Epithelial cell of esophagus (primary cell): ENCODE measurements at regions not wholly inside any gene's neighbourhood (a gene's known extent, or its start where the extent isn't known, plus 50 kb on each side); places are given as distances from the start of the nearest gene placed in this dataset.

ENCODE experiments used
- DNase-seq: peaks from one replicate; pipeline ENCODE4 v3.0.0; 2010; ENCODE audit warnings: low read depth
- H3K4me3 ChIP-seq: 2 replicates; pipeline ENCODE4 v1.5.1; 2011; ENCODE audit warnings: mild to moderate bottlenecking, low read length, control low read depth
- TF ChIP-seq, protein P1 (sequence below): IDR thresholded peaks from 2 replicates; pipeline ENCODE4 v1.5.1; 2011; ENCODE audit warnings: low read depth, mild to moderate bottlenecking, low read length, control low read depth, inconsistent platforms; ENCODE audit not compliant: insufficient read depth; ENCODE audit errors: missing control alignments

GRCh38 chr20:48471176-48471575 lies 356.6 kb downstream of the PREX1 start:
- TF ChIP-seq, protein P1, sequence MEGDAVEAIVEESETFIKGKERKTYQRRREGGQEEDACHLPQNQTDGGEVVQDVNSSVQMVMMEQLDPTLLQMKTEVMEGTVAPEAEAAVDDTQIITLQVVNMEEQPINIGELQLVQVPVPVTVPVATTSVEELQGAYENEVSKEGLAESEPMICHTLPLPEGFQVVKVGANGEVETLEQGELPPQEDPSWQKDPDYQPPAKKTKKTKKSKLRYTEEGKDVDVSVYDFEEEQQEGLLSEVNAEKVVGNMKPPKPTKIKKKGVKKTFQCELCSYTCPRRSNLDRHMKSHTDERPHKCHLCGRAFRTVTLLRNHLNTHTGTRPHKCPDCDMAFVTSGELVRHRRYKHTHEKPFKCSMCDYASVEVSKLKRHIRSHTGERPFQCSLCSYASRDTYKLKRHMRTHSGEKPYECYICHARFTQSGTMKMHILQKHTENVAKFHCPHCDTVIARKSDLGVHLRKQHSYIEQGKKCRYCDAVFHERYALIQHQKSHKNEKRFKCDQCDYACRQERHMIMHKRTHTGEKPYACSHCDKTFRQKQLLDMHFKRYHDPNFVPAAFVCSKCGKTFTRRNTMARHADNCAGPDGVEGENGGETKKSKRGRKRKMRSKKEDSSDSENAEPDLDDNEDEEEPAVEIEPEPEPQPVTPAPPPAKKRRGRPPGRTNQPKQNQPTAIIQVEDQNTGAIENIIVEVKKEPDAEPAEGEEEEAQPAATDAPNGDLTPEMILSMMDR, result no peak
- no peak overlapping the region for H3K4me3 ChIP-seq
- DNase-seq, result no peak

DNA sequence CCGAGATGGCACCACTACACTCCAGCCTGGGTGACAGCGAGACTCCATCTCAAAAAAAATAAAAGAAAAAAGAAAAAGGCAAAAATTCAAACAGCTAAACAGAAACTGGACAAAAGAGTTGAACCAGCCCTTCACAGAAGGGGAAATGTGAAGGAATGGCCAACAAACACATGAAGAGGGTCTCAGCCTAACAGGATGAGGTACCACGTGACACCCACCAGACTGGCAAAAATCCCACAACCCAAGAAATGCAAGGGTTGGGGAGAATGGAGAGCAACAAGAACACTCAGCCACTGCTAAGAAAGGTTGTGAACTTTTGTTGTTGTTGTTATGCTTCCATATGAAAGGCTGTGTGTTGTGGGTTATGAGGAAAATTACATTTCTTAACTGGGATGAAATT lies 357.7 kb downstream of the PREX1 start:
- TF ChIP-seq, protein P1, result no peak
- DNase-seq, result no peak
- no peak overlapping the region for H3K4me3 ChIP-seq

DNA sequence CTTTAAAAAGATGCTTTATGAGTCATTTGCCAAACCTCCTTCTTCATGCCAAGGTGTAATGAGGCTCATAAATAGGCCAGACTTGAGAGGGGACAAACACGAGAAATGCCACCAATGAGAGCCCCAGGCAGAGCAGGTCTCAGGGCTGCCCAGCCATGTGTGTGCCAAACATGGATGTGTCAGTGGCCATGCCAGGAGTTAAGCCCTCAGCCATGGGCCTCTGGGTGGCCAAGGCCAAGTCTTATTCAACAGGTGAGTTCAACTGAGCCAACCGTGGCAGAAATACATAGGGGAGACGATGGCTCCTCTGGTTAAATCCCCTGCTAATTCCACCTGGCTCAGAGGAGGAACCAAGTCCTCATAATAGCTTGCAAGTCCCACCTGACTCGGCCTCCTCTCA lies 358.8 kb downstream of the PREX1 start:
- TF ChIP-seq, protein P1, result no peak
- H3K4me3 ChIP-seq, result no peak overlapping the region
- DNase-seq, result no peak

DNA sequence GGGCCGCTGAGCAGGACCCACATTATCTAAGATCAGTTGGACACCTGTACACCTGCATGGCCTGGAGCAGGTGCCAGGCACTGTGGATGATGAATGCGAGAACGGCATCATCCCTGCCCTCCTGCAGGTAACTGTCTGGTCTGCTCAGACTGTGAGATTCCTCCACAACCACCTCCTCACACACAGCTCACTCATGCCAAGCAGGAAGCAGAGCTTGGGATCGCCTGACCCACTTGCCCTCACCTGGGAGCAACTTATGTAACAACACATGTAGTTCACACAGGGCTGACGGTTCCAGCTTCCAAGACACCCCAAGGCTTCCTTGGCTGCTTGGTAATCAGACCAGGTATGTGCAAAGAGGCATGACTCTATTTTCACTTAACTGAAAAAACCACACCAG lies 359.2 kb downstream of the PREX1 start:
- TF ChIP-seq, protein P1, result no peak
- H3K4me3 ChIP-seq, result no peak overlapping the region
- DNase-seq, result no peak

DNA sequence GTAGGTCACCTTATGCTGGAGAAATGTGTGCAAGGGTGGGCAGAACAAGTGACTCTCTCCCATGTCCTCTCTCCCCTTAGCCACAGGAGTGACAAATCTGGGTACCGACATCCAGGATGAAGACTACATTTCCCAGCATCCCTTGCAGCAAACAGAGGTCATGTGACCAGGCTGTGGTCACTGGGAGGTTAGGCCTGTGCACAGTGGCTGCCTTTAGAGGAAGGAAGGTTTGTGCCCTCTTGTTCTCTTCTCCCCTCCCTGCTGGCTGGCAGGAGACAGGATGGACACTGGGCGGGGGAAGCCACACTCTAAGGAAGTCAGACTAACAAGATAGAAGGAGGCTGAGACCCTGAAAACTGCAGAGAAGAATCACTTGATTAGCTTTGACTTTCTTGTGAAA lies 360.2 kb downstream of the PREX1 start:
- TF ChIP-seq, protein P1, result no peak
- H3K4me3 ChIP-seq, result no peak overlapping the region
- no peak for DNase-seq

DNA sequence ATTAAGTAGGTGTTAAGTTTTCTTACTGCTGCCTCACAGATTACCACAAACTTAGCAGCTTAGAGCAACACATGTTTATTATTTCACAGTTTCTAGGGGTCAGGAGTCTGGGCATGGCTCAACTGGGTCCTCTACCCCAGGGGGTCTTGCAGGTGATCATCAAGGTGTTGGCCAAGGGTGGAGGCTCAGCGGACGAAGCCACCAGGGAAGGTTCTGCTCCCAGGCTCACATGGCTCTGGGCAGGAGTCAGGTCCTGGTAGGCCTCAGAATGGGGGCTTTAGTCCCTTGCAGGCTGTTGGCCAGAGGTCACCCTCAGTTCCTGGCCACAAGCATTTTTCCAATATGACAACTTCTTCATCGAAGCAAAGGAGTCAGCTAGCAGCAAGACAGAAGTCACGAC lies 362.5 kb downstream of the PREX1 start:
- TF ChIP-seq, protein P1, result no peak
- DNase-seq, result no peak
- H3K4me3 ChIP-seq, result no peak overlapping the region

GRCh38 chr20:48463916-48464315 lies 363.9 kb downstream of the PREX1 start:
- no peak for DNase-seq
- TF ChIP-seq, protein P1, result no peak
- no peak overlapping the region for H3K4me3 ChIP-seq
